IgD-negative memory B cell (primary cell): ENCODE measurements at regions not wholly inside any gene's neighbourhood (a gene's known extent, or its start where the extent isn't known, plus 50 kb on each side); places are given as distances from the start of the nearest gene placed in this dataset.
A peak's percentile ranks its signal among the peaks of the same experiment; 100 is the strongest.

ENCODE experiments used
- H3K27ac Mint-ChIP-seq, 3 donors: one replicate each; pipeline ENCODE4 v1.8.0; 2020 to 2022; ENCODE audit warnings: mild to moderate bottlenecking in 3 of 3, mixed read lengths in 3 of 3, moderate library complexity in 1 of 3
- H3K27me3 Mint-ChIP-seq: one replicate; pipeline ENCODE4 v1.8.0; 2021; ENCODE audit warnings: mixed read lengths
- H3K36me3 Mint-ChIP-seq: one replicate; pipeline ENCODE4 v1.8.0; 2020; ENCODE audit warnings: mild to moderate bottlenecking, mixed read lengths
- H3K4me1 Mint-ChIP-seq, 3 donors: one replicate each; pipeline ENCODE4 v1.8.0; 2020 to 2022; ENCODE audit warnings: mixed read lengths in 3 of 3, mild to moderate bottlenecking in 1 of 3
- H3K4me3 Mint-ChIP-seq, 4 donors: one replicate each; pipeline ENCODE4 v1.8.0; 2020 to 2022; ENCODE audit warnings: mild to moderate bottlenecking in 4 of 4, mixed read lengths in 4 of 4, moderate library complexity in 3 of 4
- H3K9me3 Mint-ChIP-seq, 3 donors: one replicate each; pipeline ENCODE4 v1.8.0; 2020 to 2021; ENCODE audit warnings: mixed read lengths in 3 of 3, mild to moderate bottlenecking in 1 of 3

DNA sequence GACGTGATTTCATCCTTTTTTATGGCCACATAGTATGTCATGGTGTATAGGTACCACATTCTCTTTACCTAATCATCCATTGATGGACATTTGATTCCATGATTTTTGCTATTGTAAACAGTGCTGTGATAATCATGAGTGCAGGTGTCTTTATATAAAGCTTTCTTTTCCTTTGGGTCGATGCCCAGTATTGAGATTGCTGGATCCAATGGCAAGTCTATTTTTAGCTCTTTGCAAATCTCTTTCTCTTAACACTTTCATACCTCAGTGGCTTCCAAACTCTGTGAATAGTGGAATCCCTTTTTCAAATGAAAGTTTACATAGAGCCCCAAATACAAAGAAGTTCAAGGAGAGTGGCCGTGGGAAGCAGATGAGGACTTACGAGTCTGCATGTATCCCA lies 105.8 kb upstream of the SPTLC3 start:
- Mint-ChIP-seq H3K9me3 (peaks cover 1 to 4% (median 4%) of the 10 kb centered on the region in 3 donors), H3K36me3 (no peaks in the 10 kb centered on the region), H3K27me3 (peaks cover 1% of the 10 kb centered on the region), H3K4me1 (no peaks in the 10 kb centered on the region), H3K27ac (no peak overlapping the region), H3K4me3 (no peak overlapping the region)

DNA sequence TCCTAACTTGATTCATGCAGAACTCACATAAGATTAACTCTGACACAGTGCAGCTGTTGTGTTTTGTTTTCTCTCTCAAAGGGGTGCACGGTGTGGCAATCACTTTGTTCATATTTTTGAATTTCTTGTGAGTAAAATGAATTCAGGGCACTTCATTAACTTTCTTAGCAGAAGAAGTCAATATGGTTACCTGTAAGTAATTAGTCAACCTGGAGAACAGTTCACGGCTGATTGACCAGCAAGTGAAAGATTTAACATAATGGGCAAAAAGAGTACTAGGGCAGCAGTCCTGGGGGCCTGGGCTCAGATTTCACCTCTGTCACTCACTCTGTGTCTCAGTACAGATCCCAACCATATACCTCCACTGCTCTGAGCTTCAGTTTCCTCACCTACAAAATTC lies 102.4 kb upstream of the SPTLC3 start:
- no peaks in the 10 kb centered on the region for H3K36me3 Mint-ChIP-seq
- H3K4me3 Mint-ChIP-seq = no peak overlapping the region
- no peaks in the 10 kb centered on the region for H3K4me1 Mint-ChIP-seq
- peaks cover 1% of the 10 kb centered on the region for H3K27me3 Mint-ChIP-seq
- peaks cover 0 to 2% (median 1%) of the 10 kb centered on the region in 3 donors for H3K9me3 Mint-ChIP-seq
- H3K27ac Mint-ChIP-seq = no peak overlapping the region

DNA sequence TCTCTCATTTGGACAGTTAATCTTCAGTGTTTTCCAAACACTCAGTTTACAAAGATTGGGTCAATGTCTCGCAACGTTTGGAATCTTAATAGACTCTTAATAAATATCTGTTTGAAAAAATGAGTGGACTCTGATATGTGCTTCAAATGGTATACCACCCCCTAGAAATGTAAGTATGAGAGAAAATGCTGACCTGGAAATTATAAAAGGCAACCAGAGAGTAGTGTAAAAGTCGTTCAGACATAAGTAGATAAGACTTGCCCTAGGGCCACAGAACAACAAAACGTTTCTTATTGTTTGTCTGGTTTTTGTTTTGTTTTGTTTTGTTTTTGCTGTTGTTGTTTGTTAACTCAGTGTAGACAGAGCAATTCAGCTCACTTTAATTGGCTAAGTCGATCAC lies 97.4 kb upstream of the SPTLC3 start:
- H3K4me3 Mint-ChIP-seq = no peak overlapping the region
- no peak overlapping the region for H3K27ac Mint-ChIP-seq
- no peaks in the 10 kb centered on the region for H3K4me1 Mint-ChIP-seq
- H3K27me3 Mint-ChIP-seq = no peaks in the 10 kb centered on the region
- H3K36me3 Mint-ChIP-seq = no peaks in the 10 kb centered on the region
- H3K9me3 Mint-ChIP-seq = peaks cover under 1 to 3% (median 2%) of the 10 kb centered on the region in 3 donors

DNA sequence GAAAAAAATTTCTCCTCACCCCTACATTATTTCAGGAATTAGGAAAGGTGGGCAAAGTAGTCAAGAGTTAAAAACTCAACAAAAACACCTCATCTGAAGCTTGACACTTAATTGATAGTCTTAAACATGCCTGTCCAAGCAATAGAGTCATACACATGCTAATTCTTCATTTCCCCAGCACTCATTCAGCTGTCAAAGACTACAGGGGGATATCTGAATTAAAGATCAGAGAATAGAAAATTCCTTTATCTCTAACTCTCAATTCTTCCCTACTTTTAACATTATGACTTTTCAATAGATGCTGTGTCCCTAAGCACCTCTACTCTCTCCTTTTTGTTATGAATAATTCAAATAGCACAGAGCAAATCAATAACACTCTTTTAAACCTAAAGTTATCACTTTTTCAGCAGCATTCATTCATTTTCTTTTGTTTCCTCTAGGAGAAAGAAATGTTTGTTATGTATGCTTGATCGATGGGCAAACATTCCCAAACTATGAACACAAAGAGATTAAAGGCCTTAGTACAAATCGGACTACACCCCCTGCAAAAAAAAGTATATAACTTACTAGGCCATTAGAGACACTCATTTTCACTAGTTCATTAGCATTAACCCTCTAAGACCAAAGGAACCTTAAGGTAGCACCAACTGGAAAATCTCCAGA lies 94.9 kb upstream of the SPTLC3 start:
- Mint-ChIP-seq H3K36me3 (no peaks in the 10 kb centered on the region), H3K9me3 (peaks cover 2 to 3% (median 2%) of the 10 kb centered on the region in 3 donors), H3K27me3 (no peaks in the 10 kb centered on the region), H3K27ac (no peak overlapping the region), H3K4me3 (no peak overlapping the region), H3K4me1 (no peaks in the 10 kb centered on the region)

- Mint-ChIP-seq H3K9me3 (peaks cover 2 to 3% (median 2%) of the 10 kb centered on the region in 3 donors), H3K27ac (no peak overlapping the region), H3K36me3 (peaks cover 3% of the 10 kb centered on the region), H3K4me3 (no peak overlapping the region), H3K27me3 (no peaks in the 10 kb centered on the region), H3K4me1 (no peaks in the 10 kb centered on the region)
These were observed 94.0 kb upstream of the SPTLC3 start for GRCh38 chr20:12914804-12915203.

DNA sequence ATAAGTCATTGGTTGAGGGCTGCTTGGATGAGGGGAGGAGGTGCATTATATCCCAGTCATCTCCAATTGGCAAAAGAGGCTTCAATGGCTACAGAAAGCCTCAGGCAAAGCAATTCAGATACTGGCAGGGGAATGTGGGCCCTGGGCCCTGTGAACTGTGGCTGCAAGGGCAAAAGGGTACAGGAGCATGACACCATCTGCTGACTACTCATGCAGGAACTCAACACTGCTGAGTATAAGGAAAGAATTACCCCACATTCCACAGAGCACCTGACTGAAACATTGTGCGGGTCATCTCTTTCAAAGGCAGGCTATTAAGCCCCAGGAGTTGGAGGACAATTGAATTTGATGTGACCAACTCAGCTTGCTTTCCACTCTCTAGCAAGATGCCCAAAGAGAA lies 92.1 kb upstream of the SPTLC3 start:
- H3K9me3 Mint-ChIP-seq = peaks cover 2 to 4% (median 2%) of the 10 kb centered on the region in 3 donors
- H3K36me3 Mint-ChIP-seq = peaks cover 3% of the 10 kb centered on the region

GRCh38 chr20:12924126-12924525 lies 84.6 kb upstream of the SPTLC3 start:
- Mint-ChIP-seq H3K9me3 (peaks cover 0 to 9% (median 0%) of the 10 kb centered on the region in 3 donors), H3K4me3 (no peak overlapping the region), H3K27ac (no peak overlapping the region), H3K4me1 (no peaks in the 10 kb centered on the region), H3K27me3 (no peaks in the 10 kb centered on the region), H3K36me3 (peaks cover 3% of the 10 kb centered on the region)

More for the DNA sequence above, 92.1 kb upstream of the SPTLC3 start:
- Mint-ChIP-seq H3K4me1 (no peaks in the 10 kb centered on the region), H3K4me3 (no peak overlapping the region), H3K27ac (no peak overlapping the region), H3K27me3 (no peaks in the 10 kb centered on the region)

- Mint-ChIP-seq H3K9me3 (peaks cover 0 to 9% (median 0%) of the 10 kb centered on the region in 3 donors), H3K27me3 (no peaks in the 10 kb centered on the region), H3K4me3 (no peak overlapping the region), H3K36me3 (no peaks in the 10 kb centered on the region), H3K27ac (no peak overlapping the region), H3K4me1 (no peaks in the 10 kb centered on the region)
These were observed 83.5 kb upstream of the SPTLC3 start for GRCh38 chr20:12925210-12925755.

- peaks cover 0 to 9% (median 0%) of the 10 kb centered on the region in 3 donors for H3K9me3 Mint-ChIP-seq
- H3K27ac Mint-ChIP-seq = no peak overlapping the region
- H3K4me3 Mint-ChIP-seq = no peak overlapping the region
- no peaks in the 10 kb centered on the region for H3K27me3 Mint-ChIP-seq
- no peaks in the 10 kb centered on the region for H3K4me1 Mint-ChIP-seq
- H3K36me3 Mint-ChIP-seq = no peaks in the 10 kb centered on the region
These were observed 82.6 kb upstream of the SPTLC3 start for GRCh38 chr20:12925863-12926793.

GRCh38 chr20:12927489-12927888 lies 81.3 kb upstream of the SPTLC3 start:
- Mint-ChIP-seq H3K4me3 (no peak overlapping the region), H3K27me3 (no peaks in the 10 kb centered on the region), H3K9me3 (peaks cover 0 to 2% (median under 1%) of the 10 kb centered on the region in 3 donors), H3K27ac (no peak overlapping the region), H3K36me3 (no peaks in the 10 kb centered on the region), H3K4me1 (no peaks in the 10 kb centered on the region)

GRCh38 chr20:12928358-12928754 lies 80.4 kb upstream of the SPTLC3 start:
- peaks cover 0 to 2% (median 0%) of the 10 kb centered on the region in 3 donors for H3K9me3 Mint-ChIP-seq
- H3K4me1 Mint-ChIP-seq = no peaks in the 10 kb centered on the region
- H3K4me3 Mint-ChIP-seq = no peak overlapping the region
- H3K27me3 Mint-ChIP-seq = no peaks in the 10 kb centered on the region
- peak overlapping the region in 1 of 3 donors; percentile 25 for H3K27ac Mint-ChIP-seq
- H3K36me3 Mint-ChIP-seq = no peaks in the 10 kb centered on the region

- no peaks in the 10 kb centered on the region for H3K4me1 Mint-ChIP-seq
- no peaks in the 10 kb centered on the region for H3K36me3 Mint-ChIP-seq
- H3K27ac Mint-ChIP-seq = peak overlapping the region in 1 of 3 donors; percentile 25
These were observed 79.9 kb upstream of the SPTLC3 start for GRCh38 chr20:12928755-12929401.

GRCh38 chr20:12936020-12936419 lies 72.8 kb upstream of the SPTLC3 start:
- H3K4me1 Mint-ChIP-seq = peaks cover 0 to 1% (median 0%) of the 10 kb centered on the region in 3 donors
- H3K9me3 Mint-ChIP-seq = peaks cover 0 to 2% (median 0%) of the 10 kb centered on the region in 3 donors
- no peak overlapping the region for H3K4me3 Mint-ChIP-seq
- no peaks in the 10 kb centered on the region for H3K27me3 Mint-ChIP-seq
- H3K27ac Mint-ChIP-seq = no peak overlapping the region
- H3K36me3 Mint-ChIP-seq = no peaks in the 10 kb centered on the region

More at GRCh38 chr20:12928755-12929401, 79.9 kb upstream of the SPTLC3 start:
- H3K27me3 Mint-ChIP-seq = no peaks in the 10 kb centered on the region
- peaks cover 0 to 2% (median 0%) of the 10 kb centered on the region in 3 donors for H3K9me3 Mint-ChIP-seq
- H3K4me3 Mint-ChIP-seq = no peak overlapping the region

DNA sequence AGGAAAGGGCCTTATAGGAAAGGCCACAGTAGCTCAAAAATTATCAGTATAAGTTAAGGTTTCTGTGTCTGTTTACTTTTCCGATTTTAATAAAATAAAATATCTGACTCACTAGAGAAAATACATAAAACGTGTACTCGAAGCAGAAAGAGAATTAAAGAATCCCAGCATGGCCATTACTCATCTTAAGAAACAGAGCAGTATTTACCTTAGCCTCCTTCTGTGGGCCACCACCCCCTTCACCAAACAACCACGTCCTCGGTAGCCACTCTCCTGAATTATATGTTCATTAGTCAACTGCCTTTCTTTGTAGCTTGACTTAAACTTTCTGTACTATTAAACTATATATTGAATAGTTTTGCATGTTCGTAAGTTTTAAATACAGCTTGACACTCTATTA lies 72.2 kb upstream of the SPTLC3 start:
- peaks cover 0 to 1% (median 0%) of the 10 kb centered on the region in 3 donors for H3K4me1 Mint-ChIP-seq
- no peaks in the 10 kb centered on the region for H3K27me3 Mint-ChIP-seq
- no peak overlapping the region for H3K4me3 Mint-ChIP-seq
- H3K27ac Mint-ChIP-seq = no peak overlapping the region
- no peaks in the 10 kb centered on the region for H3K36me3 Mint-ChIP-seq
- H3K9me3 Mint-ChIP-seq = peaks cover 0 to 2% (median 0%) of the 10 kb centered on the region in 3 donors

DNA sequence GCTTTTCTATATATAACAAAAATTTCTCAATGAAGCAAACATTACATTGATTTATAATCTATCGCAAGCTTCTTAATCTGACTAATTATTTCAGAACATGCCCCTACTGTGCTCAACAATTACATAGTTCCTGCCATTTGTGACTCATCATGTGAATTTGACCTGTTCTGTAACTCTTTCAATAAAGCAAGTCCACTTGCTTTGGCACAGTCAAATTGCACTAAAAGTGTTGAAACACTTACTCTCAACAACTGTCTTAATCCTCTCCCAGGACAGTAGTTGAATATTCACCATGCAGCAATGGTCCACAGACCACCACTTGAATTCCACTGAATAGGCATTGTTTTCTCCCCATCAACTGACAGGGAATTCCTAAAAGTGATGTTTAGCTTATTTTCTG lies 67.7 kb upstream of the SPTLC3 start:
- H3K9me3 Mint-ChIP-seq = no peaks in the 10 kb centered on the region
- no peaks in the 10 kb centered on the region for H3K36me3 Mint-ChIP-seq
- no peaks in the 10 kb centered on the region for H3K27me3 Mint-ChIP-seq
- peaks cover 0 to 4% (median 0%) of the 10 kb centered on the region in 3 donors for H3K4me1 Mint-ChIP-seq
- H3K4me3 Mint-ChIP-seq = no peak overlapping the region
- no peak overlapping the region for H3K27ac Mint-ChIP-seq
